A549 (cell line): ENCODE measurements at regions not wholly inside any gene's neighbourhood (a gene's known extent, or its start where the extent isn't known, plus 50 kb on each side); places are given as distances from the start of the nearest gene placed in this dataset.

Experiments
- ATAC-seq, 2 experiments: fragments of 200-7000 bp in 1 of 2; fragments of >200 bp in 1 of 2; cut with Nextera tagmentation in 1 of 2; cut with Tn5 transposase in 1 of 2; 3 replicates each; pipeline versions ENCODE4 v1.8.0 to v1.9.1; 2018 to 2020; ENCODE audit warnings: mild to moderate bottlenecking in 1 of 2, moderate library complexity in 1 of 2
- CTCF ChIA-PET: fragments of 300-600 bp; sonication (Branson Sonifier 250); formaldehyde crosslinking; extraction: SDS; loops from one replicate; lab custom pipeline; 2021; ENCODE audit warnings: antibody characterized with exemption, inconsistent platforms; lab: Yijun Ruan, JAX
- POLR2A ChIA-PET: fragments of 350-600 bp; formaldehyde crosslinking; extraction: SDS; loops from one replicate; lab custom pipeline; 2021; ENCODE audit warnings: antibody characterized with exemption, inconsistent platforms; lab: Yijun Ruan, JAX
- DNase-seq, 2 experiments: peaks; one replicate each; pipeline versions ENCODE4 v3.0.0 to v3.0.0-alpha.2; 2011 to 2016; ENCODE audit warnings: low read depth in 1 of 2, low spot score in 1 of 2
- FAIRE-seq: peaks from 2 replicates; lab custom pipeline; 2011; peaks lifted over from hg19 to GRCh38; lab: Jason Lieb, UNC
- H3K27ac ChIP-seq, 2 experiments: fragments of >200 bp; sonication (Bioruptor Twin); formaldehyde crosslinking; 3 replicates each; pipeline ENCODE4 v1.5.1; 2016 to 2017
- H3K4me1 ChIP-seq: fragments of >200 bp; sonication (Bioruptor Twin); formaldehyde crosslinking; 3 replicates; pipeline ENCODE4 v1.6.1; 2016
- H3K4me2 ChIP-seq: fragments of >200 bp; sonication (Bioruptor Twin); formaldehyde crosslinking; 3 replicates; pipeline ENCODE4 v1.6.1; 2016
- H3K4me3 ChIP-seq: fragments of >200 bp; sonication (Bioruptor Twin); formaldehyde crosslinking; 3 replicates; pipeline ENCODE4 v1.5.1; 2016
- H3K9me3 ChIP-seq: fragments of >200 bp; sonication (Bioruptor Twin); formaldehyde crosslinking; 3 replicates; pipeline ENCODE4 v1.6.1; 2016
- CBX8 ChIP-seq: fragments of 200-600 bp; sonication (generic); IDR thresholded peaks from 2 replicates; pipeline ENCODE4 v1.6.1; 2016
- CEBPB ChIP-seq, 2 experiments: fragments of >200 bp in 1 of 2; sonication (Bioruptor Twin) in 1 of 2; formaldehyde crosslinking in 1 of 2; IDR thresholded peaks; 2 replicates each; pipeline ENCODE4 v1.6.1; 2012 to 2016
- CHD4 ChIP-seq: fragments of 200-600 bp; sonication (generic); IDR thresholded peaks from 2 replicates; pipeline ENCODE4 v1.6.1; 2016; ENCODE audit warnings: antibody characterized with exemption, mild to moderate bottlenecking, borderline replicate concordance
- EHF ChIP-seq: fragments of 250-450 bp; sonication (Bioruptor Pico); IDR thresholded peaks from 2 replicates; pipeline ENCODE4 v1.5.0; 2020; ENCODE audit warnings: mild to moderate bottlenecking
- EHMT2 ChIP-seq: fragments of 200-600 bp; sonication (generic); IDR thresholded peaks from 2 replicates; pipeline ENCODE4 v1.6.1; 2016; ENCODE audit warnings: antibody characterized with exemption, low read depth, mild to moderate bottlenecking, moderate library complexity
- EP300 ChIP-seq, 2 experiments: fragments of >200 bp; sonication (Bioruptor Twin); formaldehyde crosslinking; IDR thresholded peaks; 2 replicates in 1 of 2; 3 replicates in 1 of 2; pipeline ENCODE4 v1.6.1; 2016 to 2017
- ESRRA ChIP-seq: fragments of 150-350 bp; IDR thresholded peaks from 2 replicates; pipeline ENCODE4 v1.6.1; 2014; ENCODE audit warnings: mild to moderate bottlenecking, low read length, borderline replicate concordance
- FOSB ChIP-seq: fragments of 250-450 bp; sonication (Bioruptor Pico); IDR thresholded peaks from 2 replicates; pipeline ENCODE4 v1.5.0; 2020; ENCODE audit warnings: mild to moderate bottlenecking, moderate library complexity
- FOXS1 ChIP-seq: fragments of 250-450 bp; sonication (Bioruptor Pico); IDR thresholded peaks from 2 replicates; pipeline ENCODE4 v1.5.0; 2020; ENCODE audit warnings: mild to moderate bottlenecking, moderate library complexity
- GATA3 ChIP-seq: IDR thresholded peaks from 2 replicates; pipeline ENCODE4 v1.6.1; 2012; ENCODE audit warnings: borderline replicate concordance
- HDAC2 ChIP-seq: fragments of 200-600 bp; sonication (generic); IDR thresholded peaks from 2 replicates; pipeline ENCODE4 v1.6.1; 2016
- HEYL ChIP-seq: fragments of 250-450 bp; sonication (Bioruptor Pico); IDR thresholded peaks from 2 replicates; pipeline ENCODE4 v1.8.0; 2021; ENCODE audit warnings: mild to moderate bottlenecking, moderate library complexity
- HOXA7 ChIP-seq: fragments of 250-450 bp; sonication (Bioruptor Pico); IDR thresholded peaks from 2 replicates; pipeline ENCODE4 v1.5.0; 2020; ENCODE audit warnings: mild to moderate bottlenecking, moderate library complexity
- HOXB13 ChIP-seq: fragments of 250-450 bp; sonication (Bioruptor Pico); IDR thresholded peaks from 2 replicates; pipeline ENCODE4 v1.5.0; 2020; ENCODE audit warnings: low read depth, mild to moderate bottlenecking, moderate library complexity
- HOXB5 ChIP-seq: fragments of 250-450 bp; sonication (Bioruptor Pico); IDR thresholded peaks from 2 replicates; pipeline ENCODE4 v1.5.0; 2020; ENCODE audit warnings: mild to moderate bottlenecking, moderate library complexity
- JUN ChIP-seq, 2 experiments: fragments of >200 bp; sonication (Bioruptor Twin); formaldehyde crosslinking; IDR thresholded peaks; 2 replicates in 1 of 2; 3 replicates in 1 of 2; pipeline ENCODE4 v1.6.1; 2016 to 2017
- KDM1A ChIP-seq: fragments of 200-600 bp; sonication (generic); IDR thresholded peaks from 2 replicates; pipeline ENCODE4 v1.6.1; 2016; ENCODE audit warnings: low read depth, mild to moderate bottlenecking
- NFE2L2 ChIP-seq: fragments of 150-350 bp; conservative IDR thresholded peaks from 2 replicates; pipeline ENCODE4 v1.6.1; 2014; ENCODE audit warnings: low read length
- NPAS2 ChIP-seq: fragments of 250-450 bp; sonication (Bioruptor Pico); IDR thresholded peaks from 2 replicates; pipeline ENCODE4 v1.8.0; 2022; ENCODE audit warnings: mild to moderate bottlenecking, moderate library complexity, borderline replicate concordance
- RAD21 ChIP-seq, 2 experiments: fragments of >200 bp in 1 of 2; sonication (Bioruptor Twin) in 1 of 2; formaldehyde crosslinking in 1 of 2; IDR thresholded peaks in 1 of 2; conservative IDR thresholded peaks in 1 of 2; 2 replicates in 1 of 2; 3 replicates in 1 of 2; pipeline ENCODE4 v1.6.1; 2012 to 2018; ENCODE audit warnings: inconsistent platforms in 1 of 2
- RARB ChIP-seq: fragments of 250-450 bp; sonication (Bioruptor Pico); IDR thresholded peaks from 2 replicates; pipeline ENCODE4 v1.8.0; 2021; ENCODE audit warnings: mild to moderate bottlenecking, moderate library complexity
- SREBF2 ChIP-seq: fragments of 450-650 bp; IDR thresholded peaks from 2 replicates; pipeline ENCODE4 v1.6.1; 2014; ENCODE audit warnings: mild to moderate bottlenecking, moderate library complexity
- TFCP2L1 ChIP-seq: fragments of 250-450 bp; sonication (Bioruptor Pico); IDR thresholded peaks from 2 replicates; pipeline ENCODE4 v1.5.0; 2021; ENCODE audit warnings: mild to moderate bottlenecking
- TP53 ChIP-seq: fragments of 250-450 bp; sonication (Bioruptor Pico); IDR thresholded peaks from 2 replicates; pipeline ENCODE4 v1.5.0; 2021; ENCODE audit warnings: mild to moderate bottlenecking, moderate library complexity
- ZC3H11A ChIP-seq: fragments of 450-650 bp; IDR thresholded peaks from 2 replicates; pipeline ENCODE4 v1.6.1; 2014; ENCODE audit warnings: antibody characterized with exemption, mild to moderate bottlenecking
- WGBS: methylation state at CpG from one replicate; pipeline ENCODE4 v1.1.6; 2017; ENCODE audit errors: missing lambda C conversion rate; 5-methylcytosine and 5-hydroxymethylcytosine counted together
- TF ChIP-seq, protein P1 (sequence below): fragments of >200 bp; sonication (Bioruptor Twin); formaldehyde crosslinking; IDR thresholded peaks from 3 replicates; pipeline ENCODE4 v1.5.1; 2016
- TF ChIP-seq, protein P2 (sequence below): fragments of >200 bp; sonication (Bioruptor Twin); formaldehyde crosslinking; IDR thresholded peaks from 3 replicates; pipeline ENCODE4 v1.6.1; 2016

DNA sequence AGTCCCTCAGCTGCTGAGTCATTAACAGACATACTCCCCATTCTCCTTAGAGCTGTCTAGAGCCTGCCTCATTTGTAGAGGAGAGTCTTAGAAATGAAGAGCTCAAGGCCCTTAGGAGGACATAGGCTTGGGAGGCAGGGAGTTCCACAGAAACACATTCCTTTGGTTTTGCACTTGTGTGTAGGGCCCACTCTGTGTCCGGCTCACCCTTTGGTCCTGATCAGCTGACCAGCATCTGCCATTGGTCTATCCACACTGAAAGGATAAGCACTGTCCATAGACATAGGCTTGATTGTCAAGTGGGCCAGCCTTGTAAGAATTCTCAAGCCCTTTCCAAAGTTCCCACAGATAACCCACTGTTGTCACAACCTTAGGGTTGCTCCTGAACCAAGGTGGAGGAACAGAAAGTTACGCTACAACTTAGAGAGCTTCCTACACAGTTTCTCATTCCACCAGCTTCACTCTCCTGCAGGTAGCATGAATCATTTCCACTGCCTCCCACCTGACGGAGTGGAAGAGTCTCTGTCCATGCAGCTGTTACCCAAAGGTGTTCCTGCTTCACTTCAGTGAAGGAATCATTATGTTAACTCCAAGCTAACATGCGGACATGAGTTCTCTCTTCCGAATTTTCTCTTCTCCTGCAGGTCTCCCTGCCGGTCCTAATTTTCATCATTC is 96.1 kb downstream of the TNFSF18 start (continued):
- TF ChIP-seq HEYL (CRISPR knock-in tag): no peak
- TF ChIP-seq RAD21 (conservative IDR thresholded peaks at IDR 0.05 in 1 of 2, IDR thresholded peaks at IDR 0.05 in 1 of 2): no peak
- no peak for TF ChIP-seq CBX8
- TF ChIP-seq KDM1A: no peak
- no peak for TF ChIP-seq HOXB13

DNA sequence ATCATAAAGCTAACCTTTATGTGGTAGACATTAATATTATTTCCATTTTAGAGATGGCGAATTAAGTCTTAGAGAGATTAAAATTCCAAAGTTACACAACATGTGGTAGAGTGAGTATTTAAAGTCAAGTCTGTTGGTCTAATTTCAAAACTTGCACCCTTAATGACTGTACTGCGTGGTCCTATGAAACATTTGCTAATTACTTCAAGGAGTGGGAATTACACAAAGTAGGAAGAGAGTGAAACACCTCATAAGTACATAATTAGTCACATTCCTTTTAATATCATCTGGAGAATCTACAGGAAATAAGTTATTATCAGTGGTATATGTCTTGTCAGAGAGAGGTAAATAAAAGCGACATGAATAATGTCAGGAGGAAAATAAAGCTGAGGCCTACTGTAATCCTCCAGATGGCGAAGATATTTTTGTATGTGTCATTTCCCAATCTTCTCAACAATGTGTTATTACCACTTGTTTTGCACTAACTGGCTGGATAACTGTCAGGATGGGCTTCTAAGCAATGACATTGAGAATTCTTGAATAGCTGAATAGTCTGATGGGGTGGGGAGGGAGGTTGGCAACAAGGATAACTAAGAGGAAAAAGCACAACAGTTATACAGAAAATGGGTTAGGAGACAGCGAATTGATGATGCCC is 95.5 kb downstream of the TNFSF18 start:
- FAIRE-seq (no peak), ATAC-seq (no peak), DNase-seq (no peak)
- no peak for TF ChIP-seq ESRRA
- no peak for TF ChIP-seq CEBPB (IDR thresholded peaks at IDR 0.05)
- no peak for TF ChIP-seq EHF
- no peak for TF ChIP-seq FOXS1 (CRISPR knock-in tag)
- TF ChIP-seq GATA3: no peak
- TF ChIP-seq HDAC2: no peak
- no peak for TF ChIP-seq RAD21 (conservative IDR thresholded peaks at IDR 0.05 in 1 of 2, IDR thresholded peaks at IDR 0.05 in 1 of 2)
- no peak for TF ChIP-seq TFCP2L1
- TF ChIP-seq, protein P1, sequence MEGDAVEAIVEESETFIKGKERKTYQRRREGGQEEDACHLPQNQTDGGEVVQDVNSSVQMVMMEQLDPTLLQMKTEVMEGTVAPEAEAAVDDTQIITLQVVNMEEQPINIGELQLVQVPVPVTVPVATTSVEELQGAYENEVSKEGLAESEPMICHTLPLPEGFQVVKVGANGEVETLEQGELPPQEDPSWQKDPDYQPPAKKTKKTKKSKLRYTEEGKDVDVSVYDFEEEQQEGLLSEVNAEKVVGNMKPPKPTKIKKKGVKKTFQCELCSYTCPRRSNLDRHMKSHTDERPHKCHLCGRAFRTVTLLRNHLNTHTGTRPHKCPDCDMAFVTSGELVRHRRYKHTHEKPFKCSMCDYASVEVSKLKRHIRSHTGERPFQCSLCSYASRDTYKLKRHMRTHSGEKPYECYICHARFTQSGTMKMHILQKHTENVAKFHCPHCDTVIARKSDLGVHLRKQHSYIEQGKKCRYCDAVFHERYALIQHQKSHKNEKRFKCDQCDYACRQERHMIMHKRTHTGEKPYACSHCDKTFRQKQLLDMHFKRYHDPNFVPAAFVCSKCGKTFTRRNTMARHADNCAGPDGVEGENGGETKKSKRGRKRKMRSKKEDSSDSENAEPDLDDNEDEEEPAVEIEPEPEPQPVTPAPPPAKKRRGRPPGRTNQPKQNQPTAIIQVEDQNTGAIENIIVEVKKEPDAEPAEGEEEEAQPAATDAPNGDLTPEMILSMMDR: no peak
- TF ChIP-seq HOXB5 (CRISPR knock-in tag): no peak
- no peak for TF ChIP-seq NFE2L2
- CTCF ChIA-PET: interaction anchor here (1.3 to 1.7 kb wide), 2 partner anchors 14 to 211 kb away, joined by 3 to 4 read pairs; no protein-coding TSS in a partner anchor
- POLR2A ChIA-PET: no interaction called here
- H3K4me3 ChIP-seq: no peak overlapping the region
- H3K4me2 ChIP-seq: no peak overlapping the region
- 82% methylated on average over 5 of the region's 5 CpGs for WGBS
- no peak overlapping the region for H3K27ac ChIP-seq
- no peaks in the 10 kb centered on the region for H3K9me3 ChIP-seq
- peaks cover 7% of the 10 kb centered on the region; the same call in 2 of the 3 replicates for H3K4me1 ChIP-seq

DNA sequence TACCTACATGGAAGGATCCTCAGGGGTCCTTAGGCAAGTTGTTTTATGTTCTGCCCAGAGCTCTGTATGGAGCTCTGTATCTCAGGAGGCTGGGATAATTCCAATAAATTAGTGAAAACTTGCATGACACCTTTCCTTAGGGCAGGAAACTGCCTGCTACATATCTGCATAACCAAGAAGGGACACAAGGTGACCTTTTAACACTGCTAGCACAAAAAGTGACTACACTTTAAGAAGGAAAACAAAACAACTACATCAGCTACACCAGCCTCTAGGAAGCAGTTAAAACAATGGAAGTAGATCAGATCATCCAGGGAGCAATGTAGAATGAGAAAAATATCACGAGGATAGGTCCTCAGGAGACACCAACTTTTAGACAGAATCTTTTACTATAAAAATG is 93.9 kb downstream of the TNFSF18 start:
- WGBS: 59% methylated on average over 1 of the region's 1 CpG

More for the DNA sequence above, 93.9 kb downstream of the TNFSF18 start:
- DNase-seq: no peak
- Histone ChIP-seq H3K9me3 (no peaks in the 10 kb centered on the region), H3K4me3 (no peak overlapping the region), H3K4me1 (peaks cover 15% of the 10 kb centered on the region)
- CTCF ChIA-PET: no interaction called here
- no peak for TF ChIP-seq TP53
- TF ChIP-seq ZC3H11A: no peak
- no peak for TF ChIP-seq SREBF2
- no peak for TF ChIP-seq EP300 (IDR thresholded peaks at IDR 0.05)
- TF ChIP-seq CHD4: no peak
- TF ChIP-seq EHF: no peak
- no peak for TF ChIP-seq HOXA7 (CRISPR knock-in tag)
- TF ChIP-seq HEYL (CRISPR knock-in tag): no peak
- no peak for TF ChIP-seq EHMT2
- no peak for TF ChIP-seq HOXB13
- no peak for TF ChIP-seq JUN (IDR thresholded peaks at IDR 0.05)
- no peak for TF ChIP-seq NPAS2
- no peak for TF ChIP-seq RARB (CRISPR knock-in tag)
- TF ChIP-seq FOSB: no peak
- TF ChIP-seq, protein P2, sequence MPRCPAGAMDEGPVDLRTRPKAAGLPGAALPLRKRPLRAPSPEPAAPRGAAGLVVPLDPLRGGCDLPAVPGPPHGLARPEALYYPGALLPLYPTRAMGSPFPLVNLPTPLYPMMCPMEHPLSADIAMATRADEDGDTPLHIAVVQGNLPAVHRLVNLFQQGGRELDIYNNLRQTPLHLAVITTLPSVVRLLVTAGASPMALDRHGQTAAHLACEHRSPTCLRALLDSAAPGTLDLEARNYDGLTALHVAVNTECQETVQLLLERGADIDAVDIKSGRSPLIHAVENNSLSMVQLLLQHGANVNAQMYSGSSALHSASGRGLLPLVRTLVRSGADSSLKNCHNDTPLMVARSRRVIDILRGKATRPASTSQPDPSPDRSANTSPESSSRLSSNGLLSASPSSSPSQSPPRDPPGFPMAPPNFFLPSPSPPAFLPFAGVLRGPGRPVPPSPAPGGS: no peak
- no peak for TF ChIP-seq CBX8
- TF ChIP-seq CEBPB (IDR thresholded peaks at IDR 0.05): no peak
- TF ChIP-seq, all 56 proteins: peak for 0
- H3K4me2 ChIP-seq: no peak overlapping the region
- H3K27ac ChIP-seq: no peak overlapping the region
- FAIRE-seq: no peak
- POLR2A ChIA-PET: no interaction called here
- ATAC-seq: no peak
